WTC11 (cell line): ENCODE measurements at regions not wholly inside any gene's neighbourhood (a gene's known extent, or its start where the extent isn't known, plus 50 kb on each side); places are given as distances from the start of the nearest gene placed in this dataset.

Source experiments
- AR ChIP-seq: fragments of 250-450 bp; sonication (Bioruptor Pico); IDR thresholded peaks from 2 replicates; pipeline ENCODE4 v1.9.0; 2021; ENCODE audit warnings: mild to moderate bottlenecking
- ATF2 ChIP-seq: sonication (generic); formaldehyde crosslinking; IDR thresholded peaks from 2 replicates; pipeline ENCODE4 v1.8.1; 2022; ENCODE audit warnings: low read depth, missing genetic modification reagents, borderline replicate concordance
- ATF3 ChIP-seq: sonication (generic); formaldehyde crosslinking; conservative IDR thresholded peaks from 2 replicates; pipeline ENCODE4 v1.8.1; 2022; ENCODE audit warnings: mild to moderate bottlenecking, missing genetic modification reagents
- CTCF ChIP-seq: fragments of 200-600 bp; IDR thresholded peaks from 2 replicates; pipeline ENCODE4 v1.8.0; 2022; ENCODE audit warnings: antibody characterized with exemption
- E2F1 ChIP-seq: sonication (generic); formaldehyde crosslinking; IDR thresholded peaks from 2 replicates; pipeline ENCODE4 v1.8.0; 2022; ENCODE audit warnings: mild to moderate bottlenecking, missing genetic modification reagents
- ESRRA ChIP-seq: sonication (generic); formaldehyde crosslinking; IDR thresholded peaks from 2 replicates; pipeline ENCODE4 v1.8.1; 2022; ENCODE audit warnings: mild to moderate bottlenecking, missing genetic modification reagents, borderline replicate concordance
- MAX ChIP-seq: sonication (generic); formaldehyde crosslinking; IDR thresholded peaks from 2 replicates; pipeline ENCODE4 v1.8.0; 2022; ENCODE audit warnings: mild to moderate bottlenecking, missing genetic modification reagents
- NR3C1 ChIP-seq: sonication (generic); formaldehyde crosslinking; conservative IDR thresholded peaks from 2 replicates; pipeline ENCODE4 v1.8.1; 2023; ENCODE audit warnings: low read depth, mild to moderate bottlenecking, missing genetic modification reagents
- OVOL2 ChIP-seq: fragments of 250-450 bp; sonication (Bioruptor Pico); IDR thresholded peaks from 2 replicates; pipeline ENCODE4 v1.9.0; 2021; ENCODE audit warnings: mild to moderate bottlenecking, borderline replicate concordance
- TEAD1 ChIP-seq: sonication (generic); formaldehyde crosslinking; IDR thresholded peaks from 2 replicates; pipeline ENCODE4 v1.8.0; 2022; ENCODE audit warnings: mild to moderate bottlenecking, missing genetic modification reagents

- TF ChIP-seq ESRRA (CRISPR knock-in tag) (no peak), CTCF (no peak), NR3C1 (no peak), ATF3 (CRISPR knock-in tag) (no peak), E2F1 (CRISPR knock-in tag) (no peak), MAX (CRISPR knock-in tag) (no peak), OVOL2 (CRISPR knock-in tag) (no peak), TEAD1 (no peak), AR (CRISPR knock-in tag) (no peak), ATF2 (no peak)
Measured at GRCh38 chr14:43595096-43595772, 911.8 kb downstream of the FSCB start.
